Naive thymus-derived CD4-positive, alpha-beta T cell (primary cell): ENCODE measurements at regions not wholly inside any gene's neighbourhood (a gene's known extent, or its start where the extent isn't known, plus 50 kb on each side); places are given as distances from the start of the nearest gene placed in this dataset.

ENCODE experiments used
- ATAC-seq: fragments of 150-1000 bp; cut with Tn5 transposase; 2 replicates; pipeline ENCODE4 v1.10.0; 2021; ENCODE audit warnings: mild to moderate bottlenecking, moderate library complexity
- CTCF ChIA-PET: fragments of 350-600 bp; sonication (Branson Sonifier 250); formaldehyde crosslinking; loops from one replicate; lab custom pipeline; 2021; ENCODE audit warnings: antibody characterized with exemption; lab: Charles Lee
- POLR2A ChIA-PET: fragments of 350-600 bp; sonication (Branson Sonifier 250); formaldehyde crosslinking; loops from one replicate; lab custom pipeline; 2021; ENCODE audit warnings: antibody characterized with exemption, inconsistent platforms; lab: Charles Lee
- DNase-seq, 9 donors: peaks; one replicate each; pipeline versions ENCODE4 v3.0.0 to v3.0.0-alpha.2; 2020 to 2022; ENCODE audit warnings: mixed read lengths in 1 of 9
- H3K27ac ChIP-seq: one replicate; pipeline ENCODE4 v1.7.0; 2013; ENCODE audit warnings: mild to moderate bottlenecking, low read depth, low read length, moderate library complexity
- H3K27me3 ChIP-seq, 2 donors: one replicate each; pipeline ENCODE4 v1.7.0; 2013; ENCODE audit warnings: low read length in 2 of 2, mild to moderate bottlenecking in 2 of 2, moderate library complexity in 2 of 2; ENCODE audit not compliant: control insufficient read depth in 2 of 2, insufficient read depth in 2 of 2
- H3K36me3 ChIP-seq, 3 experiments: 1 replicate in 2 of 3; 2 replicates in 1 of 3; pipeline ENCODE4 v1.7.0; 2013; ENCODE audit warnings: low read length in 3 of 3, mild to moderate bottlenecking in 3 of 3, moderate library complexity in 1 of 3; ENCODE audit not compliant: insufficient read depth in 3 of 3, control insufficient read depth in 2 of 3
- H3K4me1 ChIP-seq, 2 donors: one replicate each; pipeline ENCODE4 v1.7.0; 2013; ENCODE audit warnings: low read length in 2 of 2, mild to moderate bottlenecking in 2 of 2, moderate library complexity in 1 of 2; ENCODE audit not compliant: control insufficient read depth in 2 of 2, insufficient read depth in 2 of 2
- H3K4me3 ChIP-seq: 2 replicates; pipeline ENCODE4 v1.7.0; 2013; ENCODE audit warnings: mild to moderate bottlenecking, low read length
- H3K9me3 ChIP-seq, 3 experiments: 1 replicate in 2 of 3; 2 replicates in 1 of 3; pipeline ENCODE4 v1.7.0; 2013; ENCODE audit warnings: low read length in 3 of 3; ENCODE audit not compliant: control insufficient read depth in 2 of 3
- H3K27ac Mint-ChIP-seq, 9 donors: one replicate each; pipeline ENCODE4 v1.8.0; 2020 to 2022; ENCODE audit warnings: mixed read lengths in 9 of 9, mild to moderate bottlenecking in 8 of 9, moderate library complexity in 5 of 9, inconsistent platforms in 2 of 9
- H3K27me3 Mint-ChIP-seq, 5 donors: one replicate each; pipeline ENCODE4 v1.8.0; 2021 to 2022; ENCODE audit warnings: mixed read lengths in 5 of 5, mild to moderate bottlenecking in 1 of 5
- H3K36me3 Mint-ChIP-seq, 5 donors: one replicate each; pipeline ENCODE4 v1.8.0; 2020 to 2022; ENCODE audit warnings: mixed read lengths in 5 of 5, mild to moderate bottlenecking in 3 of 5, inconsistent platforms in 1 of 5
- H3K4me1 Mint-ChIP-seq, 7 donors: one replicate each; pipeline ENCODE4 v1.8.0; 2020 to 2022; ENCODE audit warnings: mixed read lengths in 7 of 7, mild to moderate bottlenecking in 3 of 7, inconsistent platforms in 1 of 7
- H3K4me3 Mint-ChIP-seq, 10 donors: one replicate each; pipeline ENCODE4 v1.8.0; 2020 to 2022; ENCODE audit warnings: mild to moderate bottlenecking in 10 of 10, mixed read lengths in 10 of 10, moderate library complexity in 6 of 10, inconsistent platforms in 2 of 10
- H3K9me3 Mint-ChIP-seq, 11 donors: one replicate each; pipeline ENCODE4 v1.8.0; 2020 to 2022; ENCODE audit warnings: mixed read lengths in 11 of 11, mild to moderate bottlenecking in 4 of 11, inconsistent platforms in 1 of 11, moderate library complexity in 1 of 11
- intact Hi-C, 2 donors: fragments of 100-400 bp; cut with micrococcal nuclease; formaldehyde crosslinking; loops; one replicate each; pipeline ENCODE4 v1.15.1; 2023

GRCh38 chr7:42502022-42502421, 265.0 kb upstream of the GLI3 start:
- H3K27me3 ChIP-seq: no peaks in the 10 kb centered on the region
- peaks cover 0 to 7% (median 0%) of the 10 kb centered on the region in 5 donors for H3K27me3 Mint-ChIP-seq
- no peaks in the 10 kb centered on the region for H3K36me3 ChIP-seq
- no peak overlapping the region for H3K27ac Mint-ChIP-seq
- H3K9me3 ChIP-seq: no peaks in the 10 kb centered on the region
- POLR2A ChIA-PET: no interaction called here
- H3K9me3 Mint-ChIP-seq: peaks cover 0 to 21% (median 0%) of the 10 kb centered on the region in 11 donors
- H3K4me3 Mint-ChIP-seq: no peak overlapping the region
- no peaks in the 10 kb centered on the region for H3K4me1 Mint-ChIP-seq
- no peak for DNase-seq
- intact Hi-C loops: no loop called here
- CTCF ChIA-PET: no interaction called here
- H3K4me3 ChIP-seq: no peak overlapping the region
- no peak for ATAC-seq
- no peaks in the 10 kb centered on the region for H3K36me3 Mint-ChIP-seq
- no peaks in the 10 kb centered on the region for H3K4me1 ChIP-seq
- H3K27ac ChIP-seq: no peak overlapping the region

- peaks cover 0 to 3% (median 0%) of the 10 kb centered on the region in 5 donors for H3K36me3 Mint-ChIP-seq
- DNase-seq (no peak), ATAC-seq (no peak)
- intact Hi-C loops: no loop called here
- no peak overlapping the region for H3K27ac Mint-ChIP-seq
- no peaks in the 10 kb centered on the region for H3K27me3 ChIP-seq
- no peak overlapping the region for H3K4me3 ChIP-seq
- POLR2A ChIA-PET: no interaction called here
- peaks cover 0 to 6% (median 0%) of the 10 kb centered on the region in 7 donors for H3K4me1 Mint-ChIP-seq
- no peaks in the 10 kb centered on the region for H3K9me3 ChIP-seq
- H3K9me3 Mint-ChIP-seq: peaks cover 0 to 13% (median 1%) of the 10 kb centered on the region in 11 donors
- H3K36me3 ChIP-seq: no peaks in the 10 kb centered on the region
- H3K27me3 Mint-ChIP-seq: peaks cover 16 to 40% (median 19%) of the 10 kb centered on the region in 5 donors
- H3K27ac ChIP-seq: no peak overlapping the region
- no peak overlapping the region for H3K4me3 Mint-ChIP-seq
- no peaks in the 10 kb centered on the region for H3K4me1 ChIP-seq
- CTCF ChIA-PET: no interaction called here
Observed at GRCh38 chr7:42495256-42495655, 258.2 kb upstream of the GLI3 start.

- H3K4me3 ChIP-seq: no peak overlapping the region
- no peaks in the 10 kb centered on the region for H3K36me3 ChIP-seq
- Mint-ChIP-seq H3K4me1 (peaks cover 0 to 6% (median 0%) of the 10 kb centered on the region in 7 donors), H3K9me3 (peaks cover 0 to 13% (median 1%) of the 10 kb centered on the region in 11 donors), H3K27me3 (peaks cover 16 to 40% (median 19%) of the 10 kb centered on the region in 5 donors), H3K4me3 (no peak overlapping the region), H3K27ac (no peak overlapping the region), H3K36me3 (peaks cover 0 to 3% (median 0%) of the 10 kb centered on the region in 5 donors)
- intact Hi-C loops: no loop called here
- H3K9me3 ChIP-seq: no peaks in the 10 kb centered on the region
- H3K27me3 ChIP-seq: no peaks in the 10 kb centered on the region
- H3K27ac ChIP-seq: no peak overlapping the region
- DNase-seq (no peak), ATAC-seq (no peak)
- ChIA-PET POLR2A (no interaction called here), CTCF (no interaction called here)
- H3K4me1 ChIP-seq: no peaks in the 10 kb centered on the region
Observed at GRCh38 chr7:42494736-42495135, 257.7 kb upstream of the GLI3 start.

GRCh38 chr7:42494199-42494710, 257.2 kb upstream of the GLI3 start:
- H3K27ac Mint-ChIP-seq: no peak overlapping the region
- CTCF ChIA-PET: no interaction called here
- intact Hi-C loops: no loop called here
- DNase-seq (no peak), ATAC-seq (no peak)
- H3K4me3 ChIP-seq: no peak overlapping the region
- no peak overlapping the region for H3K27ac ChIP-seq
- H3K4me1 ChIP-seq: no peaks in the 10 kb centered on the region
- peaks cover 0 to 6% (median 0%) of the 10 kb centered on the region in 7 donors for H3K4me1 Mint-ChIP-seq
- H3K36me3 Mint-ChIP-seq: peaks cover 0 to 3% (median 0%) of the 10 kb centered on the region in 5 donors
- H3K27me3 Mint-ChIP-seq: peaks cover 16 to 40% (median 22%) of the 10 kb centered on the region in 5 donors
- peak overlapping the region in 1 of 10 donors; percentile 72 for H3K4me3 Mint-ChIP-seq
- H3K9me3 ChIP-seq: no peaks in the 10 kb centered on the region
- H3K27me3 ChIP-seq: no peaks in the 10 kb centered on the region
- no peaks in the 10 kb centered on the region for H3K36me3 ChIP-seq
- POLR2A ChIA-PET: no interaction called here
- H3K9me3 Mint-ChIP-seq: peaks cover 0 to 13% (median 0%) of the 10 kb centered on the region in 11 donors

GRCh38 chr7:42493436-42494198, 256.6 kb upstream of the GLI3 start:
- no peaks in the 10 kb centered on the region for H3K4me1 ChIP-seq
- H3K36me3 ChIP-seq: no peaks in the 10 kb centered on the region
- intact Hi-C loops: no loop called here
- H3K27me3 ChIP-seq: no peaks in the 10 kb centered on the region
- no peak overlapping the region for H3K4me3 ChIP-seq
- Mint-ChIP-seq H3K27ac (no peak overlapping the region), H3K27me3 (peaks cover 16 to 45% (median 27%) of the 10 kb centered on the region in 5 donors), H3K9me3 (peaks cover 0 to 13% (median 1%) of the 10 kb centered on the region in 11 donors), H3K36me3 (peaks cover 0 to 3% (median 0%) of the 10 kb centered on the region in 5 donors), H3K4me1 (peaks cover 0 to 6% (median 0%) of the 10 kb centered on the region in 7 donors), H3K4me3 (peak overlapping the region in 1 of 10 donors; percentile 72)
- H3K27ac ChIP-seq: no peak overlapping the region
- CTCF ChIA-PET: no interaction called here
- POLR2A ChIA-PET: no interaction called here
- H3K9me3 ChIP-seq: no peaks in the 10 kb centered on the region
- DNase-seq (peak in 1 of 9 donors; percentile 40), ATAC-seq (no peak)

GRCh38 chr7:42492920-42493319, 255.9 kb upstream of the GLI3 start:
- no peaks in the 10 kb centered on the region for H3K27me3 ChIP-seq
- POLR2A ChIA-PET: no interaction called here

More at GRCh38 chr7:42492920-42493319, 255.9 kb upstream of the GLI3 start:
- Mint-ChIP-seq H3K4me1 (peaks cover 0 to 6% (median 0%) of the 10 kb centered on the region in 7 donors), H3K9me3 (peaks cover 0 to 13% (median 1%) of the 10 kb centered on the region in 11 donors), H3K4me3 (no peak overlapping the region), H3K36me3 (peaks cover 0 to 3% (median 0%) of the 10 kb centered on the region in 5 donors), H3K27ac (no peak overlapping the region), H3K27me3 (peaks cover 16 to 49% (median 23%) of the 10 kb centered on the region in 5 donors)
- H3K9me3 ChIP-seq: no peaks in the 10 kb centered on the region
- H3K4me3 ChIP-seq: no peak overlapping the region
- ATAC-seq: no peak
- no peak for DNase-seq
- no peaks in the 10 kb centered on the region for H3K36me3 ChIP-seq
- intact Hi-C loops: no loop called here
- H3K4me1 ChIP-seq: no peaks in the 10 kb centered on the region
- CTCF ChIA-PET: no interaction called here
- no peak overlapping the region for H3K27ac ChIP-seq
